PC-9 (cell line): ENCODE measurements at regions not wholly inside any gene's neighbourhood (a gene's known extent, or its start where the extent isn't known, plus 50 kb on each side); places are given as distances from the start of the nearest gene placed in this dataset.

Experiments
- BruUV-seq: library from RNA; stranded (reverse); fragments of 400-500 nt; replicated peaks from 2 replicates; lab custom pipeline; 2021; lab: Mats Ljungman, UMichigan
- CTCF ChIA-PET: fragments of 300-600 bp; sonication (Branson Sonifier 250); formaldehyde crosslinking; loops from one replicate; lab custom pipeline; 2022; ENCODE audit warnings: antibody characterized with exemption; lab: Charles Lee
- POLR2A ChIA-PET: fragments of 300-600 bp; sonication (Branson Sonifier 250); formaldehyde crosslinking; loops from one replicate; lab custom pipeline; 2022; ENCODE audit warnings: antibody characterized with exemption; ENCODE audit not compliant: unreplicated experiment; lab: Charles Lee
- DNase-seq, 2 experiments: peaks; one replicate each; pipeline versions ENCODE4 v3.0.0 to v3.0.0-alpha.2; 2015 to 2022; ENCODE audit warnings: mixed read lengths in 1 of 2
- H2AFZ ChIP-seq: fragments of 200-600 bp; sonication (generic); 2 replicates; pipeline ENCODE4 v1.8.1; 2017; ENCODE audit warnings: antibody characterized with exemption
- H3F3A ChIP-seq: fragments of 200-600 bp; sonication (generic); 2 replicates; pipeline ENCODE4 v1.8.1; 2017; ENCODE audit warnings: antibody characterized with exemption, mild to moderate bottlenecking, low read depth; ENCODE audit not compliant: insufficient read depth
- H3K27ac ChIP-seq: fragments of 200-600 bp; sonication (generic); 2 replicates; pipeline ENCODE4 v1.6.1; 2016; ENCODE audit warnings: mixed run types
- H3K27me3 ChIP-seq: fragments of 200-600 bp; sonication (generic); 2 replicates; pipeline ENCODE4 v1.6.1; 2016; ENCODE audit warnings: low read depth, mixed run types; ENCODE audit not compliant: insufficient read depth
- H3K36me3 ChIP-seq: fragments of 200-600 bp; sonication (generic); 2 replicates; pipeline ENCODE4 v1.6.1; 2016; ENCODE audit warnings: low read depth, mixed run types
- H3K4me1 ChIP-seq: fragments of 200-600 bp; sonication (generic); replicated peaks from 2 replicates; pipeline ENCODE4 v1.6.1; 2016; ENCODE audit warnings: mixed run types; ENCODE audit not compliant: insufficient read depth
- H3K4me2 ChIP-seq: fragments of 200-600 bp; sonication (generic); 2 replicates; pipeline ENCODE4 v1.6.1; 2017; ENCODE audit warnings: mixed run types
- H3K4me3 ChIP-seq: fragments of 200-600 bp; sonication (generic); 2 replicates; pipeline ENCODE4 v1.6.1; 2016; ENCODE audit warnings: mixed run types
- H3K79me2 ChIP-seq: fragments of 200-600 bp; sonication (generic); 2 replicates; pipeline ENCODE4 v1.6.1; 2017; ENCODE audit warnings: low read depth, mixed run types
- H3K9me2 ChIP-seq: fragments of 200-600 bp; sonication (generic); 2 replicates; pipeline ENCODE4 v1.8.1; 2017; ENCODE audit warnings: mild to moderate bottlenecking; ENCODE audit not compliant: insufficient read depth
- H3K9me3 ChIP-seq: fragments of 200-600 bp; sonication (generic); 2 replicates; pipeline ENCODE4 v1.8.1; 2016; ENCODE audit warnings: low read depth; ENCODE audit not compliant: insufficient read depth
- H4K20me1 ChIP-seq: fragments of 200-600 bp; sonication (generic); 2 replicates; pipeline ENCODE4 v1.8.1; 2017; ENCODE audit not compliant: insufficient read depth
- CTCF ChIP-seq: fragments of 200-600 bp; sonication (generic); conservative IDR thresholded peaks from 2 replicates; pipeline ENCODE4 v1.6.1; 2017; ENCODE audit warnings: mixed run types, antibody characterized with exemption, mild to moderate bottlenecking, moderate library complexity
- EZH2 ChIP-seq: fragments of 200-600 bp; sonication (generic); IDR thresholded peaks from 2 replicates; pipeline ENCODE4 v1.8.0; 2017; ENCODE audit warnings: antibody characterized with exemption, low read depth
- intact Hi-C: fragments of 100-400 bp; cut with micrococcal nuclease; formaldehyde crosslinking; loops from one replicate; pipeline ENCODE4 v1.10.0; 2022; ENCODE audit not compliant: unreplicated experiment

- no peak overlapping the region for H3K4me2 ChIP-seq
Observed at GRCh38 chr6:110554966-110555460, 78.6 kb upstream of the SLC22A16 start.

GRCh38 chr6:110554441-110554840 is 78.0 kb upstream of the SLC22A16 start:
- TF ChIP-seq EZH2 (no peak), CTCF (no peak)
- BruUV-seq: no TSS peak
- H2AFZ ChIP-seq: no peak overlapping the region
- no peak for DNase-seq
- no peak overlapping the region for H3K27ac ChIP-seq
- ChIA-PET CTCF (no interaction called here), POLR2A (no interaction called here)
- H3K4me1 ChIP-seq: no peaks in the 10 kb centered on the region
- H3K27me3 ChIP-seq: no peaks in the 10 kb centered on the region
- H3K9me3 ChIP-seq: peaks cover 4% of the 10 kb centered on the region; the same call in 1 of the 2 replicates
- H3K36me3 ChIP-seq: no peaks in the 10 kb centered on the region
- H3K4me3 ChIP-seq: no peak overlapping the region
- no peaks in the 10 kb centered on the region for H3F3A ChIP-seq
- no peaks in the 10 kb centered on the region for H3K9me2 ChIP-seq
- intact Hi-C loops: no loop called here
- H3K4me2 ChIP-seq: no peak overlapping the region
- no peaks in the 10 kb centered on the region for H4K20me1 ChIP-seq
- no peaks in the 10 kb centered on the region for H3K79me2 ChIP-seq

More at GRCh38 chr6:110554966-110555460, 78.6 kb upstream of the SLC22A16 start:
- H3K9me2 ChIP-seq: no peaks in the 10 kb centered on the region
- no peaks in the 10 kb centered on the region for H3F3A ChIP-seq
- H2AFZ ChIP-seq: no peak overlapping the region
- no peak overlapping the region for H3K27ac ChIP-seq
- no peak for TF ChIP-seq EZH2
- TF ChIP-seq CTCF: no peak
- no peak for DNase-seq
- H3K9me3 ChIP-seq: peaks cover 4% of the 10 kb centered on the region; the same call in 1 of the 2 replicates
- H3K79me2 ChIP-seq: no peaks in the 10 kb centered on the region
- H3K4me1 ChIP-seq: no peaks in the 10 kb centered on the region
- H4K20me1 ChIP-seq: no peaks in the 10 kb centered on the region
- H3K27me3 ChIP-seq: no peaks in the 10 kb centered on the region
- ChIA-PET CTCF (no interaction called here), POLR2A (no interaction called here)
- H3K36me3 ChIP-seq: no peaks in the 10 kb centered on the region
- no TSS peak for BruUV-seq
- no peak overlapping the region for H3K4me3 ChIP-seq
- intact Hi-C loops: no loop called here

- Histone ChIP-seq H2AFZ (no peak overlapping the region), H3K9me2 (no peaks in the 10 kb centered on the region), H3K4me3 (no peak overlapping the region), H4K20me1 (no peaks in the 10 kb centered on the region), H3F3A (peaks cover 3% of the 10 kb centered on the region), H3K79me2 (no peaks in the 10 kb centered on the region), H3K9me3 (peaks cover 4% of the 10 kb centered on the region; the same call in 1 of the 2 replicates), H3K27me3 (no peaks in the 10 kb centered on the region), H3K4me2 (no peak overlapping the region), H3K27ac (no peak overlapping the region), H3K36me3 (no peaks in the 10 kb centered on the region), H3K4me1 (peaks cover 8% of the 10 kb centered on the region)
- BruUV-seq: no TSS peak
- CTCF ChIA-PET: no interaction called here
- no peak for TF ChIP-seq CTCF
- TF ChIP-seq EZH2: no peak
- intact Hi-C loops: no loop called here
- no peak for DNase-seq
- POLR2A ChIA-PET: no interaction called here
Observed at GRCh38 chr6:110552901-110553641, 76.7 kb upstream of the SLC22A16 start.
